SU-DHL-6 (cell line): ENCODE measurements at regions not wholly inside any gene's neighbourhood (a gene's known extent, or its start where the extent isn't known, plus 50 kb on each side); places are given as distances from the start of the nearest gene placed in this dataset.

Experiments used
- H2AFZ ChIP-seq: fragments of 200-600 bp; sonication (generic); 2 replicates; pipeline ENCODE4 v1.6.1; 2014; ENCODE audit warnings: low read depth, mild to moderate bottlenecking, moderate library complexity, mixed read lengths, antibody characterized with exemption, low read length; ENCODE audit not compliant: severe bottlenecking
- H3F3A ChIP-seq: fragments of 200-600 bp; shearing (Covaris generic); 2 replicates; pipeline ENCODE4 v1.6.0; 2016; ENCODE audit warnings: antibody characterized with exemption, mild to moderate bottlenecking; ENCODE audit not compliant: insufficient read depth
- H3K27ac ChIP-seq: fragments of 200-600 bp; sonication (generic); 2 replicates; pipeline ENCODE4 v1.5.1; 2016; ENCODE audit warnings: low read depth, mild to moderate bottlenecking, low read length, moderate library complexity, mixed read lengths
- H3K27me3 ChIP-seq: fragments of 200-600 bp; sonication (generic), shearing (Covaris generic); 2 replicates; pipeline ENCODE4 v1.6.0; 2014; ENCODE audit warnings: mild to moderate bottlenecking, low read length
- H3K36me3 ChIP-seq: fragments of 200-600 bp; sonication (generic); 2 replicates; pipeline ENCODE4 v1.6.1; 2014; ENCODE audit warnings: mild to moderate bottlenecking, low read length, mixed read lengths
- H3K4me2 ChIP-seq: fragments of 300-600, 200-600 bp; shearing (Covaris generic), sonication (generic); 2 replicates; pipeline ENCODE4 v1.6.0; 2014; ENCODE audit warnings: low read length, low read depth, mild to moderate bottlenecking; ENCODE audit not compliant: poor library complexity, severe bottlenecking
- H3K4me3 ChIP-seq: fragments of 200-600 bp; sonication (generic); 2 replicates; pipeline ENCODE4 v1.5.1; 2014; ENCODE audit warnings: antibody characterized with exemption, low read length, mild to moderate bottlenecking, mixed read lengths; ENCODE audit not compliant: insufficient read depth, poor library complexity, severe bottlenecking
- H3K79me2 ChIP-seq: fragments of 200-600 bp; sonication (generic); 2 replicates; pipeline ENCODE4 v1.6.1; 2014; ENCODE audit warnings: mild to moderate bottlenecking, low read length, moderate library complexity; ENCODE audit not compliant: insufficient read depth
- H3K9ac ChIP-seq: fragments of 200-600 bp; sonication (generic); 2 replicates; pipeline ENCODE4 v1.7.0; 2014; ENCODE audit warnings: mild to moderate bottlenecking, low read length
- H3K9me2 ChIP-seq: fragments of 200-600 bp; sonication (generic); replicated peaks from 2 replicates; pipeline ENCODE4 v1.6.1; 2014; ENCODE audit warnings: low read length; ENCODE audit not compliant: insufficient read depth
- H3K9me3 ChIP-seq: fragments of 200-600 bp; sonication (generic); 2 replicates; pipeline ENCODE4 v1.6.1; 2014; ENCODE audit warnings: low read length, mixed read lengths; ENCODE audit not compliant: insufficient read depth
- H4K20me1 ChIP-seq: fragments of 200-600 bp; sonication (generic); 2 replicates; pipeline ENCODE4 v1.6.1; 2014; ENCODE audit warnings: low read depth, mild to moderate bottlenecking, antibody characterized with exemption, low read length, moderate library complexity, mixed read lengths
- EZH2phosphoT487 ChIP-seq: fragments of 200-600 bp; sonication (generic), shearing (Covaris generic); conservative IDR thresholded peaks from 2 replicates; pipeline ENCODE4 v1.6.1; 2018; ENCODE audit warnings: mild to moderate bottlenecking, antibody characterized with exemption, low read length, moderate library complexity, mixed read lengths
- TF ChIP-seq, protein P1 (sequence below): fragments of 200-600 bp; sonication (generic); IDR thresholded peaks from one replicate; pipeline ENCODE4 v1.5.1; 2017; ENCODE audit warnings: antibody characterized with exemption, mild to moderate bottlenecking, low read length, moderate library complexity; ENCODE audit not compliant: insufficient read depth, poor library complexity, severe bottlenecking

DNA sequence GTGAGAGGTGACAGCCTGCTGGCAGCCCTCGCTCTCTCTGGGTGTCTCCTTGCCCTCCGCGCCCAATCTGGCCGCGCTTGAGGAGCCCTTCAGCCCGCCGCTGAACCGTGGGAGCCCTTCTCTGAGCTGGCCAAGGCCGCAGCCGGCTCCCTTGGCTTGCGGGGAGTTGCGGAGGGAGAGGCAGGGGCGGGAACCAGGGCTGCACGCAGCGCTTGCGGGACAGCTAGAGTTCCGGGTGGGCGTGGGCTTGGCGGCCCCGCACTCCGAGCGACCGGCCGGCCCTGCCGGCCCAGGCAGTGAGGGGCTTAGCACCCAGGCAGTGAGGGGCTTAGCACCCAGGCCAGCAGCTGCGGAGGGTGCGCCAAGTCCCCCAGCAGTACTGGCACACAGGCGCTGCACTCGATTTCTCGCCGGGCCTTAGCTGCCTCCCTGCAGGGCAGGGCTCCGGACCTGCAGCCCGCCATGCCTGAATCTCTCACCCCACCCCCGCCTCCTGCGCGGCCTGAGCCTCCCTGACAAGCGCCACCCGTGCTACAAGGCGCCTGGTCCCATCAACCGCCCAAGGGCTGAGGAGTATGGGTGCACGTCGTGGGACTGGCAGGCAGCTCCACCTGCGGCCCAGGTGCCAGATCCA is 1526.1 kb downstream of the FAM181B start:
- no peaks in the 10 kb centered on the region for H4K20me1 ChIP-seq
- no peaks in the 10 kb centered on the region for H3K9me3 ChIP-seq
- H3K27ac ChIP-seq = no peak overlapping the region
- H2AFZ ChIP-seq = no peak overlapping the region
- no peak overlapping the region for H3K4me3 ChIP-seq
- H3K27me3 ChIP-seq = no peaks in the 10 kb centered on the region
- H3F3A ChIP-seq = no peaks in the 10 kb centered on the region
- no peaks in the 10 kb centered on the region for H3K9me2 ChIP-seq
- H3K9ac ChIP-seq = no peak overlapping the region
- H3K4me2 ChIP-seq = no peak overlapping the region
- no peaks in the 10 kb centered on the region for H3K36me3 ChIP-seq
- no peak for TF ChIP-seq EZH2phosphoT487
- TF ChIP-seq, protein P1, sequence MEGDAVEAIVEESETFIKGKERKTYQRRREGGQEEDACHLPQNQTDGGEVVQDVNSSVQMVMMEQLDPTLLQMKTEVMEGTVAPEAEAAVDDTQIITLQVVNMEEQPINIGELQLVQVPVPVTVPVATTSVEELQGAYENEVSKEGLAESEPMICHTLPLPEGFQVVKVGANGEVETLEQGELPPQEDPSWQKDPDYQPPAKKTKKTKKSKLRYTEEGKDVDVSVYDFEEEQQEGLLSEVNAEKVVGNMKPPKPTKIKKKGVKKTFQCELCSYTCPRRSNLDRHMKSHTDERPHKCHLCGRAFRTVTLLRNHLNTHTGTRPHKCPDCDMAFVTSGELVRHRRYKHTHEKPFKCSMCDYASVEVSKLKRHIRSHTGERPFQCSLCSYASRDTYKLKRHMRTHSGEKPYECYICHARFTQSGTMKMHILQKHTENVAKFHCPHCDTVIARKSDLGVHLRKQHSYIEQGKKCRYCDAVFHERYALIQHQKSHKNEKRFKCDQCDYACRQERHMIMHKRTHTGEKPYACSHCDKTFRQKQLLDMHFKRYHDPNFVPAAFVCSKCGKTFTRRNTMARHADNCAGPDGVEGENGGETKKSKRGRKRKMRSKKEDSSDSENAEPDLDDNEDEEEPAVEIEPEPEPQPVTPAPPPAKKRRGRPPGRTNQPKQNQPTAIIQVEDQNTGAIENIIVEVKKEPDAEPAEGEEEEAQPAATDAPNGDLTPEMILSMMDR = no peak
- no peaks in the 10 kb centered on the region for H3K79me2 ChIP-seq

GRCh38 chr11:81203876-81204275 is 1529.8 kb downstream of the FAM181B start:
- Histone ChIP-seq H3K36me3 (no peaks in the 10 kb centered on the region), H3F3A (no peaks in the 10 kb centered on the region), H2AFZ (no peak overlapping the region), H3K9ac (no peak overlapping the region), H3K9me2 (no peaks in the 10 kb centered on the region), H3K4me2 (no peak overlapping the region), H3K27ac (no peak overlapping the region), H3K27me3 (no peaks in the 10 kb centered on the region), H3K79me2 (no peaks in the 10 kb centered on the region), H3K9me3 (no peaks in the 10 kb centered on the region), H4K20me1 (no peaks in the 10 kb centered on the region), H3K4me3 (no peak overlapping the region)
- no peak for TF ChIP-seq EZH2phosphoT487
- TF ChIP-seq, protein P1 = no peak

DNA sequence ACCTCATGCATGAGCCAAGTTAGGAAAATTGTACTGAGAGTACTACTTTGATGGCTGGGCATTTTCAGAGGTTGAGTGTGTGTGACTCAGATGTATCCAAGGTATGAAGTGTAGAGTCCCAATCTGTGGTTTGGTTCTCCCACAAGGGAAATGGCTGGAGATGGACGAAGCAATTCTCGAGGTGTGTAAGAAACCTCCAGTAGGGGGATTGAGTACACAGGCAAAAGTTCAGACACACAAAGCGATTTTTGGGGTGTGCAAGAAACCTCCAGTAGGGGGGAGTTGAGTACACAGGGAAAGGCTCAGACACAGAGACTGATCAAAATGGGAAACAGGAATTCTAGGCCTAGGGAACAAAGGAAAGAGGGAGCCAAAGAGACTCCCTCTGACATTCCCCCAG is 1536.3 kb downstream of the FAM181B start:
- no peaks in the 10 kb centered on the region for H3K36me3 ChIP-seq
- no peak overlapping the region for H2AFZ ChIP-seq
- no peak overlapping the region for H3K27ac ChIP-seq
- no peaks in the 10 kb centered on the region for H3K9me2 ChIP-seq
- no peak overlapping the region for H3K4me2 ChIP-seq
- H3K79me2 ChIP-seq = no peaks in the 10 kb centered on the region
- H4K20me1 ChIP-seq = no peaks in the 10 kb centered on the region
- no peaks in the 10 kb centered on the region for H3K9me3 ChIP-seq
- no peak overlapping the region for H3K9ac ChIP-seq
- no peak for TF ChIP-seq EZH2phosphoT487
- TF ChIP-seq, protein P1 = no peak
- H3F3A ChIP-seq = no peaks in the 10 kb centered on the region
- no peak overlapping the region for H3K4me3 ChIP-seq
- no peaks in the 10 kb centered on the region for H3K27me3 ChIP-seq
